Body of pancreas (tissue), 4 donors: ENCODE measurements at regions not wholly inside any gene's neighbourhood (a gene's known extent, or its start where the extent isn't known, plus 50 kb on each side); places are given as distances from the start of the nearest gene placed in this dataset.

ENCODE experiments used
- ATAC-seq: fragments of 150-250 bp; one replicate; pipeline ENCODE4 v1.9.1; 2016
- DNase-seq, 4 donors: peaks; one replicate each; pipeline ENCODE4 v3.0.0-alpha.2; 2019
- H3K27ac ChIP-seq, 4 donors: fragments of 200-600 bp; sonication (generic); 1 replicate in 3 of 4; 2 replicates in 1 of 4; pipeline versions ENCODE4 v1.5.1 to v1.6.1; 2016 to 2019; ENCODE audit warnings: mild to moderate bottlenecking in 1 of 4, mixed read lengths in 1 of 4, moderate library complexity in 1 of 4
- H3K27me3 ChIP-seq, 2 donors: fragments of 200-600 bp; sonication (generic); one replicate each; pipeline ENCODE4 v1.6.0; 2016; ENCODE audit warnings: mild to moderate bottlenecking in 1 of 2
- H3K36me3 ChIP-seq, 2 donors: fragments of 200-600 bp; sonication (generic); replicated peaks in 1 of 2; 2 replicates each; pipeline ENCODE4 v1.5.1; 2016; ENCODE audit warnings: low read depth in 2 of 2; ENCODE audit not compliant: insufficient read depth in 1 of 2
- H3K4me1 ChIP-seq: fragments of 200-600 bp; sonication (generic); one replicate; pipeline ENCODE4 v1.6.0; 2016
- H3K4me3 ChIP-seq, 2 donors: fragments of 200-600 bp; sonication (generic); 1 replicate in 1 of 2; 2 replicates in 1 of 2; pipeline ENCODE4 v1.5.1; 2016 to 2019
- H3K9me3 ChIP-seq, 3 donors: fragments of 200-600 bp; sonication (generic); 1 replicate in 2 of 3; 2 replicates in 1 of 3; pipeline ENCODE4 v1.5.1; 2016
- POLR2A ChIP-seq, 3 donors: fragments of 450-650 bp; IDR thresholded peaks; one replicate each; pipeline ENCODE4 v1.6.1; 2016; ENCODE audit warnings: antibody characterized with exemption in 3 of 3, mild to moderate bottlenecking in 2 of 3
- WGBS, 2 donors: methylation state at CpG; one replicate each; pipeline ENCODE4 v1.1.5; 2017; 5-methylcytosine and 5-hydroxymethylcytosine counted together
- intact Hi-C: fragments of 100-400 bp; cut with DNase I; formaldehyde crosslinking; loops from one replicate; pipeline ENCODE4 v1.15.1; 2023
- TF ChIP-seq, protein P1 (sequence below), 7 experiments: fragments of 450-650 bp in 4 of 7; fragments of 200-600 bp in 3 of 7; sonication (generic) in 3 of 7; IDR thresholded peaks; one replicate each; pipeline ENCODE4 v1.5.1; 2016 to 2019; ENCODE audit warnings: antibody characterized with exemption in 7 of 7

DNA sequence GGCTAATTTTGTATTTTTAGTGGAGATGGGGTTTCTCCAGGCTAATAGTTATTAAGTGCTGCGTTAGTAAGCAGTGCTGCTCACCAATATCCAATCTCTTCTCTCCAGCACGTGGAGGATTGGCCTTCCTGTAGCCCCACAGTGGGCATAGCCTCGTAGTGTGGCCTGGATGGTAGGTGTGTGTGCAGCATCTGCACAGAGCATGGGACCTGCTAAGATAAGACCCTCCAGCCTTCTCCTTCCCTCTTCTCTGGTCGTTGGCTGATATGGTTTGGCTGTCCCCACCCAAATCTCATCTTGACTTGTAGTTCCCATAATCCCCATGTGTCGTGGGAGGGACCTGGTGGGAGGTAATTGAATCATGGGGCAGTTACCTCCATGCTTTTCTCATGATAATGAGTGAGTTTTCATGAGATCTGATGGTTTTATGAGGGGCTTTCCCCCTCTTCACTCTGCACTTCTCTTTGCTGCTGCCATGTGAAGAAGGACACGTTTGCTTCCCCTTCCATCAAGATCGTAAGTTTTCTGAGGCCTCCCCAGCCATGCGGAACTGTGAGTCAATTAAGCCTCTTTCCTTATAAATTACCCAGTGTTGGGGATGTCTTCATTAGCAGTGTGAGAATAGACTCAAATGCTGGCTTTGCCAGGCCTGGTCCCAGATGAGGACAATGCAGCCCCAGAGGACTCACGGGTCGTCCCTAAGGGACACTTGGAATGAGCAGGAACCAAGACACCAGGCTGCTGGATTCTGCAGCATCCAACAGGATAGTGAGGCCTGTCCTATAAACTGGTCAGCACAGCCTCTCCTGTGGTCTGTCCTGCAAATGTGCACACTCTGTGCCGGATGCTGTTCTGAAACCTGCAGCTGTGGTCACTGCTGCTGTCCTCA lies 63.4 kb upstream of the AFDN start:
- Histone ChIP-seq H3K27me3 (no peaks in the 10 kb centered on the region), H3K4me1 (peaks cover 17% of the 10 kb centered on the region), H3K27ac (peak overlapping the region; percentile 25 to 66 (median 56)), H3K9me3 (no peaks in the 10 kb centered on the region), H3K36me3 (no peaks in the 10 kb centered on the region), H3K4me3 (no peak overlapping the region)
- TF ChIP-seq POLR2A (IDR thresholded peaks at IDR 0.05), result no peak
- intact Hi-C loops, result no loop called here
- WGBS, 2 donors, result 87 to 91% methylated on average over 11 of the region's 11 CpGs
- ATAC-seq (no peak), DNase-seq (no peak)

DNA sequence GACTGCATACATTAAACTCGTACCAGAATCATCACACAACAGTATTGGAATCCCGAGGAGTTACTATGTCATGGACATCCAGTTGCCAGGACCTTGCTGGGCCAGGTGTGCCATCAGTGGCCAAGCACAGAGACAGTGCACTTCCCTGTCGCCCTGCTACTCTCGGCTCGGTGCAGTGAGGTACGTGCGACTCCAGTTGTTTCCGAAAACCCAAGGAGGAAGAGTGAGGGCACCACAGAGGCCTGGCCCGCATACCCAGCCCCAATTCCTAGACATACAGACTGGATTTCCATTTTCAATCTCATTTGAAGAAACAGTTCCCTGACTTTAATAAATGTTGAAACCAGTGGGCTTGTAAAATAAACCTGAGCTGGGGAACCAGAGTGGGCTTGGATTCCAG lies 62.5 kb upstream of the AFDN start:
- DNase-seq (no peak), ATAC-seq (no peak)
- Histone ChIP-seq H3K36me3 (no peaks in the 10 kb centered on the region), H3K4me1 (peaks cover 17% of the 10 kb centered on the region), H3K27ac (no peak overlapping the region), H3K9me3 (no peaks in the 10 kb centered on the region), H3K4me3 (no peak overlapping the region), H3K27me3 (no peaks in the 10 kb centered on the region)
- TF ChIP-seq POLR2A (IDR thresholded peaks at IDR 0.05), result no peak
- TF ChIP-seq, protein P1, sequence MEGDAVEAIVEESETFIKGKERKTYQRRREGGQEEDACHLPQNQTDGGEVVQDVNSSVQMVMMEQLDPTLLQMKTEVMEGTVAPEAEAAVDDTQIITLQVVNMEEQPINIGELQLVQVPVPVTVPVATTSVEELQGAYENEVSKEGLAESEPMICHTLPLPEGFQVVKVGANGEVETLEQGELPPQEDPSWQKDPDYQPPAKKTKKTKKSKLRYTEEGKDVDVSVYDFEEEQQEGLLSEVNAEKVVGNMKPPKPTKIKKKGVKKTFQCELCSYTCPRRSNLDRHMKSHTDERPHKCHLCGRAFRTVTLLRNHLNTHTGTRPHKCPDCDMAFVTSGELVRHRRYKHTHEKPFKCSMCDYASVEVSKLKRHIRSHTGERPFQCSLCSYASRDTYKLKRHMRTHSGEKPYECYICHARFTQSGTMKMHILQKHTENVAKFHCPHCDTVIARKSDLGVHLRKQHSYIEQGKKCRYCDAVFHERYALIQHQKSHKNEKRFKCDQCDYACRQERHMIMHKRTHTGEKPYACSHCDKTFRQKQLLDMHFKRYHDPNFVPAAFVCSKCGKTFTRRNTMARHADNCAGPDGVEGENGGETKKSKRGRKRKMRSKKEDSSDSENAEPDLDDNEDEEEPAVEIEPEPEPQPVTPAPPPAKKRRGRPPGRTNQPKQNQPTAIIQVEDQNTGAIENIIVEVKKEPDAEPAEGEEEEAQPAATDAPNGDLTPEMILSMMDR (IDR thresholded peaks at IDR 0.05), result no peak
- intact Hi-C loops, result no loop called here
- WGBS, 2 donors, result 83 to 93% methylated on average over 9 of the region's 9 CpGs

DNA sequence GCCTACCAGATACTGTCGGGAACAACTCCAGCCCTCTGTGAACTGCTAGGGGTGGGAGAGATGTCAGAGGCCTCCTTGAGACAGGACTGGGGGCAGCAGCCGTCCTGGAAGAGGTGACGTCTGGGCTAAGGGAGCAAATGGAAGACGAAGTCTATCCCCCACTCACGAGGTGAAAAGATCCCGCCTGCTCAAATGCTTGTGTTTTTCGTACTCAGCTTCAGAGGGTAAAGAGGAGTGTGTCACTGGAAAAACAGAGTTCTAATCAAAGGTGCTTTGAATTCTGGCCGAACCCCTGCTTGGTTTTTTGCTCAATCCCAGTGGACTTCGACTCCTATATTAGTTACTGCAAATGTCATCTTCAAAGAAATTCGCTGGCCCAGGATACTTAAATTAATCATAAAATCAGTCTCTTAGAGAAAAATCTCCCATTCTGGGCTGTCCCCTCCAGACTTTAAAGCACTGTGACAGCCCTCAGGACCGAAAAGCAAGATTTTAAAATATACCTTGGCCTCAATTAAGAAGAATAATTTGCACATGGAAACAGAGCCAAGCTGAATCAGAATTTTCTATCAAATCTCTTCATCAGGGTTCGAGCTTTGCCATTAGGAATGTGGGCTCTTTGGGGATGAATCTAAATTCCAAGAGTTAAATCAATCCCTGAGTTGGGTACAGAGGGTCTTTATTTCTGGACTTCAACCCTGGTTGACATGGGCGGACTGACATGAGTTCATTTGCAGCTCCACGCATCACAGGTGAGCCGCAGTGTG lies 61.8 kb upstream of the AFDN start:
- no peak for TF ChIP-seq POLR2A (IDR thresholded peaks at IDR 0.05)
- TF ChIP-seq, protein P1 (IDR thresholded peaks at IDR 0.05), result no peak
- ATAC-seq, result no peak
- DNase-seq, result no peak
- Histone ChIP-seq H3K27ac (no peak overlapping the region), H3K4me1 (peaks cover 17% of the 10 kb centered on the region), H3K27me3 (no peaks in the 10 kb centered on the region), H3K36me3 (no peaks in the 10 kb centered on the region), H3K4me3 (no peak overlapping the region), H3K9me3 (no peaks in the 10 kb centered on the region)
- WGBS, 2 donors, result 84 to 85% methylated on average over 15 of the region's 15 CpGs
- intact Hi-C loops, result no loop called here

DNA sequence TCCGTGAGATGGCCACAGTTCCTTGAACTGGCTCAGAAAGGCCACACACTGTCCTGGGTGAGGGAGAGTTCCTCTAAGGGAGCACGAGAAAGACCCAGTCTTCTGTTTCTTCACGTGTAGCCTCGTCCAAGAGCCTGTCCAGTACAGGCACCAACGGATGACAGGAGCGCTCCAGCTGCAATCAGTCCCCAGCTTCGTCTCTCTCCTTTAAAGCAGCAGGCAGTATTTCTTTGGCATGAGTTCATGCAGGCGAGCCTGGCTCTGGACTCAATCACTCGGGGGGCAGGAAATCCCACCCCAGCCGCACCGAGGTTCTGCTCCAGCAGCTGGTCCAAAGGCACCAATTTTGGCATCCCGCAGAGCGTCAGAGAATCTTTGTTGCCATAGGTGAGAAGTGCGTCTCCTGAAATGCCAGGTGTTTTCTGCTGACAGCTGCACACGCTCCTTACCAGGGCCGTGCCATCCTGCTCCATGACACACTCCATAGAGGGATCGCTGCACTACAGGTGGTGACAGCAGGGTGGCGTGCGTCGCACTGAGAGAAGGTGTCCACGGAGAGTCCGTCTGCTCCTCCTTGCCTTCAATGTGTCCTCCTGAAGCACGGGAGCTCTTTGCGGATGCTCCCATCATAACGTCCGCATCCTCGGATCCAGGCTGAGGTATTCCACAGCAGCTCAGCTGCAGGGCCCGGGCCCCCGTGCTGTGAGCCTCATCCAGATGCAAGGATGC lies 59.6 kb upstream of the AFDN start:
- H3K27me3 ChIP-seq, result no peaks in the 10 kb centered on the region
- no peaks in the 10 kb centered on the region for H3K9me3 ChIP-seq
- intact Hi-C loops, result no loop called here
- H3K4me3 ChIP-seq, result no peak overlapping the region
- no peak overlapping the region for H3K27ac ChIP-seq
- DNase-seq, result no peak
- TF ChIP-seq POLR2A (IDR thresholded peaks at IDR 0.05), result no peak
- TF ChIP-seq, protein P1 (IDR thresholded peaks at IDR 0.05), result no peak
- no peak for ATAC-seq
- peaks cover 2% of the 10 kb centered on the region for H3K4me1 ChIP-seq
- no peaks in the 10 kb centered on the region for H3K36me3 ChIP-seq
- WGBS, 2 donors, result 75 to 83% methylated on average over 22 to 29 of the region's 29 CpGs

DNA sequence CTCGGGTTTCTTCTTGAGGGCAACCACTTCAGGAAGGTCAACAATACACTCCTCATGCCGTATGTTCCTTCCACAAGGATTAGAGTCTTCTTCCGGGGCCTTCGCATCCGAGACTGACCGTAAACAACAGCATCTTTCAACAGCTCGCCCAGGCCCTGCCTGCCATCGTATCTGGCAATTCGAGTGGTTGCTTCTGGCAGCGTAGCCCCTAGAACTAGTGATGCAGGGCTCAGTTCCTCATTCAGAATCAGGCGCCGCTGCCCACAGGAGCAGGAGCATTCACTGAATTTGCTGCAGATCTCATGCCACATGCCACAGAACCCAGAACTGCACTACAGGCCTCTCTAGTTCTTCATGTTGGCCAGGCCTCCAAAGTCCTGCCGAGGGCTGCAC lies 59.0 kb upstream of the AFDN start:
- Histone ChIP-seq H3K4me3 (no peak overlapping the region), H3K27ac (no peak overlapping the region), H3K4me1 (no peaks in the 10 kb centered on the region), H3K36me3 (no peaks in the 10 kb centered on the region), H3K27me3 (no peaks in the 10 kb centered on the region), H3K9me3 (no peaks in the 10 kb centered on the region)
- no peak for DNase-seq
- 89 to 93% methylated on average over 13 of the region's 13 CpGs for WGBS, 2 donors
- TF ChIP-seq POLR2A (IDR thresholded peaks at IDR 0.05), result no peak
- TF ChIP-seq, protein P1 (IDR thresholded peaks at IDR 0.05), result no peak
- no peak for ATAC-seq
- intact Hi-C loops, result no loop called here
